ENCODE measurements at regions not wholly inside any gene's neighbourhood (a gene's known extent, or its start where the extent isn't known, plus 50 kb on each side); places are given as distances from the start of the nearest gene placed in this dataset.

GRCh38 chr10:4568731-4569130, 257.3 kb upstream of the AKR1E2 start:
- Histone ChIP-seq H3K9me3 (no peaks in the 10 kb centered on the region), H3K4me1 (no peaks in the 10 kb centered on the region), H3K4me3 (no peak overlapping the region), H3K27ac (no peak overlapping the region), H3K36me3 (no peaks in the 10 kb centered on the region), H3K27me3 (no peaks in the 10 kb centered on the region)
- intact Hi-C loops (cut with DNase I; ENCODE audit: low total_unique reads): no loop called here
- no peak for TF ChIP-seq CTCF (IDR thresholded peaks at IDR 0.05)
- DNase-seq: no peak

GRCh38 chr10:4568086-4568485, 257.9 kb upstream of the AKR1E2 start:
- H3K27ac ChIP-seq: no peak overlapping the region
- no peak for TF ChIP-seq CTCF (IDR thresholded peaks at IDR 0.05)

GRCh38 chr10:4567637-4568036, 258.4 kb upstream of the AKR1E2 start:
- DNase-seq: no peak
- Histone ChIP-seq H3K27ac (no peak overlapping the region), H3K4me1 (no peaks in the 10 kb centered on the region), H3K9me3 (no peaks in the 10 kb centered on the region), H3K4me3 (no peak overlapping the region), H3K36me3 (no peaks in the 10 kb centered on the region), H3K27me3 (no peaks in the 10 kb centered on the region)
- TF ChIP-seq CTCF (IDR thresholded peaks at IDR 0.05): no peak
- intact Hi-C loops (cut with DNase I; ENCODE audit: low total_unique reads): no loop called here

More at GRCh38 chr10:4568086-4568485, 257.9 kb upstream of the AKR1E2 start:
- H3K9me3 ChIP-seq: no peaks in the 10 kb centered on the region
- H3K36me3 ChIP-seq: no peaks in the 10 kb centered on the region
- H3K4me1 ChIP-seq: no peaks in the 10 kb centered on the region
- intact Hi-C loops (cut with DNase I; ENCODE audit: low total_unique reads): no loop called here
- H3K27me3 ChIP-seq: no peaks in the 10 kb centered on the region
- no peak overlapping the region for H3K4me3 ChIP-seq
- no peak for DNase-seq

- no peak for DNase-seq
These were observed 260.0 kb upstream of the AKR1E2 start for GRCh38 chr10:4566011-4566410.

GRCh38 chr10:4561296-4561695, 264.7 kb upstream of the AKR1E2 start:
- no peaks in the 10 kb centered on the region for H3K4me1 ChIP-seq
- no peak overlapping the region for H3K4me3 ChIP-seq
- intact Hi-C loops (cut with DNase I; ENCODE audit: low total_unique reads): no loop called here
- no peak overlapping the region for H3K27ac ChIP-seq
- TF ChIP-seq CTCF (IDR thresholded peaks at IDR 0.05): no peak
- no peaks in the 10 kb centered on the region for H3K9me3 ChIP-seq
- no peak for DNase-seq
- H3K27me3 ChIP-seq: no peaks in the 10 kb centered on the region
- H3K36me3 ChIP-seq: no peaks in the 10 kb centered on the region

More at GRCh38 chr10:4566011-4566410, 260.0 kb upstream of the AKR1E2 start:
- no peaks in the 10 kb centered on the region for H3K27me3 ChIP-seq
- H3K4me1 ChIP-seq: no peaks in the 10 kb centered on the region
- intact Hi-C loops (cut with DNase I; ENCODE audit: low total_unique reads): no loop called here
- H3K4me3 ChIP-seq: no peak overlapping the region
- no peak overlapping the region for H3K27ac ChIP-seq
- no peaks in the 10 kb centered on the region for H3K36me3 ChIP-seq
- no peak for TF ChIP-seq CTCF (IDR thresholded peaks at IDR 0.05)
- H3K9me3 ChIP-seq: no peaks in the 10 kb centered on the region

GRCh38 chr10:4557469-4557868, 268.5 kb upstream of the AKR1E2 start:
- H3K27ac ChIP-seq: no peak overlapping the region
- no peak for DNase-seq
- no peak overlapping the region for H3K4me3 ChIP-seq
- H3K9me3 ChIP-seq: no peaks in the 10 kb centered on the region
- H3K4me1 ChIP-seq: no peaks in the 10 kb centered on the region
- intact Hi-C loops (cut with DNase I; ENCODE audit: low total_unique reads): no loop called here
- no peaks in the 10 kb centered on the region for H3K36me3 ChIP-seq
- TF ChIP-seq CTCF (IDR thresholded peaks at IDR 0.05): no peak
- no peaks in the 10 kb centered on the region for H3K27me3 ChIP-seq
